Right atrium auricular region (tissue), 2 donors: ENCODE measurements at regions not wholly inside any gene's neighbourhood (a gene's known extent, or its start where the extent isn't known, plus 50 kb on each side); places are given as distances from the start of the nearest gene placed in this dataset.

Source experiments
- DNase-seq: peaks from one replicate; pipeline ENCODE4 v3.0.0-alpha.2; 2019; ENCODE audit warnings: low spot score
- H3K27ac ChIP-seq, 2 donors: fragments of 200-600 bp; sonication (generic); 1 replicate in 1 of 2; 2 replicates in 1 of 2; pipeline ENCODE4 v1.5.1; 2016 to 2019
- H3K27me3 ChIP-seq, 2 donors: fragments of 200-600 bp; sonication (generic); one replicate each; pipeline versions ENCODE4 v1.5.1 to v1.6.0; 2017 to 2019
- H3K36me3 ChIP-seq: fragments of 200-600 bp; sonication (generic); one replicate; pipeline ENCODE4 v1.5.1; 2016
- H3K4me1 ChIP-seq, 2 donors: fragments of 200-600 bp; sonication (generic); one replicate each; pipeline versions ENCODE4 v1.5.1 to v1.6.0; 2017 to 2019
- H3K4me3 ChIP-seq, 2 donors: fragments of 200-600 bp; sonication (generic); 1 replicate in 1 of 2; 2 replicates in 1 of 2; pipeline ENCODE4 v1.5.1; 2017 to 2019; ENCODE audit warnings: mild to moderate bottlenecking in 1 of 2, moderate library complexity in 1 of 2
- H3K9me3 ChIP-seq, 2 donors: fragments of 200-600 bp; sonication (generic); one replicate each; pipeline ENCODE4 v1.5.1; 2019
- CTCF ChIP-seq, 2 donors: fragments of 200-600 bp; sonication (generic); IDR thresholded peaks; one replicate each; pipeline ENCODE4 v1.5.1; 2019; ENCODE audit warnings: antibody characterized with exemption in 2 of 2

- Histone ChIP-seq H3K4me1 (peaks cover 0 to 35% of the 10 kb centered on the region in 2 donors), H3K9me3 (no peaks in the 10 kb centered on the region), H3K4me3 (peak overlapping the region in 1 of 2 donors; percentile 40), H3K36me3 (no peaks in the 10 kb centered on the region), H3K27me3 (no peaks in the 10 kb centered on the region), H3K27ac (peak overlapping the region; percentile 92 to 93)
- no peak for DNase-seq
- TF ChIP-seq CTCF (IDR thresholded peaks at IDR 0.05) = no peak
Observed at GRCh38 chr13:33543631-33544265, 258.2 kb upstream of the STARD13 start.

- no peak for DNase-seq
- H3K27me3 ChIP-seq = no peaks in the 10 kb centered on the region
- H3K36me3 ChIP-seq = no peaks in the 10 kb centered on the region
- no peak overlapping the region for H3K4me3 ChIP-seq
- TF ChIP-seq CTCF (IDR thresholded peaks at IDR 0.05) = no peak
- H3K27ac ChIP-seq = peak overlapping the region; percentile 92 to 93
- no peaks in the 10 kb centered on the region for H3K9me3 ChIP-seq
- H3K4me1 ChIP-seq = peaks cover 0 to 35% of the 10 kb centered on the region in 2 donors
Observed at GRCh38 chr13:33544308-33544707, 258.8 kb upstream of the STARD13 start.

DNA sequence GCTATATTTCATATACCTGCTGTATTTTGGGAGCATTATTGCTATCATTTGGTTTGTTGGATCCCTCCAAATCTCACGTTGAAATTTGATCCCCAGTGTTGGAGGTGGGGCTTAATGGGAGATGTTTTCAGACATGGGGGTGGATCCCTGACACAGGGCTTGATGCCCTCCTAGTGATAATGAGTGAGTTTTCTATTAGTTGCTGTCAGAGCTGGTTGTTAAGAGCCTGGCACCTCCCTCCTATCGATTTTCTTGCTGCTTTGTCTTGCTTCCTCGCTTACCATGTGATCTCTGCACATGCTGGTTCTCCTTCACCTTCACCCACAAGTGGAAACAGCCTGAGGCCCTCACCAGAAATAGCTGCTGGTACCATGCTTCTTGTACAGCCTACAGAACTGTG, 259.9 kb upstream of the STARD13 start:
- peaks cover 0 to 25% of the 10 kb centered on the region in 2 donors for H3K4me1 ChIP-seq
- no peak for TF ChIP-seq CTCF (IDR thresholded peaks at IDR 0.05)
- H3K27me3 ChIP-seq = no peaks in the 10 kb centered on the region
- no peaks in the 10 kb centered on the region for H3K36me3 ChIP-seq
- H3K9me3 ChIP-seq = no peaks in the 10 kb centered on the region
- peak overlapping the region in 1 of 2 donors; percentile 93 for H3K27ac ChIP-seq
- DNase-seq = no peak
- H3K4me3 ChIP-seq = no peak overlapping the region

GRCh38 chr13:33547035-33547434, 261.5 kb upstream of the STARD13 start:
- Histone ChIP-seq H3K4me1 (peaks cover 0 to 12% of the 10 kb centered on the region in 2 donors), H3K27ac (no peak overlapping the region), H3K9me3 (no peaks in the 10 kb centered on the region), H3K27me3 (no peaks in the 10 kb centered on the region), H3K4me3 (no peak overlapping the region), H3K36me3 (no peaks in the 10 kb centered on the region)
- no peak for TF ChIP-seq CTCF (IDR thresholded peaks at IDR 0.05)
- no peak for DNase-seq

GRCh38 chr13:33548069-33548468, 262.5 kb upstream of the STARD13 start:
- Histone ChIP-seq H3K27me3 (no peaks in the 10 kb centered on the region), H3K36me3 (no peaks in the 10 kb centered on the region), H3K9me3 (no peaks in the 10 kb centered on the region), H3K27ac (no peak overlapping the region), H3K4me3 (no peak overlapping the region), H3K4me1 (peaks cover 0 to 11% of the 10 kb centered on the region in 2 donors)
- no peak for DNase-seq
- TF ChIP-seq CTCF (IDR thresholded peaks at IDR 0.05) = no peak

DNA sequence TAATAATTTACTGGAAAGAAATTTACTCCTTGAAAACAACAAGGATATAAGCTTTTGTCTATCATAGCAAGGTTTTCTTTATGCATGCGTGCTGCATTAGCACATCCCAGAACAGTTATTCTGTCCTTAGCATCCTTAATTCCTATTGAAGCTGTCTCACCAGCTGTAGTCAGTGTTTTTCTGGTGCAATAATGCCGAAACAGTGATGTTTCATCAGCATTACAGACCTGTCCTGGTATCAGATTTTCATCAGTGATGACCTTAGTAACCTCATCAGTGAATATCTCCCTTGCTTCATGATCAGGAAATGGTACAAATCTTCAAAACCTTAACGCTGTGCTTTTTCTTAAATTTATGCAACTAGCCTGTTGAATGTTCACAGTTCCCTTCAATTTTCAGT, 264.7 kb upstream of the STARD13 start:
- no peak overlapping the region for H3K4me3 ChIP-seq
- no peak for DNase-seq
- H3K27ac ChIP-seq = no peak overlapping the region
- H3K4me1 ChIP-seq = peaks cover 0 to 6% of the 10 kb centered on the region in 2 donors
- no peak for TF ChIP-seq CTCF (IDR thresholded peaks at IDR 0.05)
- H3K36me3 ChIP-seq = no peaks in the 10 kb centered on the region
- no peaks in the 10 kb centered on the region for H3K27me3 ChIP-seq
- no peaks in the 10 kb centered on the region for H3K9me3 ChIP-seq
